C4-2B (cell line): ENCODE measurements at regions not wholly inside any gene's neighbourhood (a gene's known extent, or its start where the extent isn't known, plus 50 kb on each side); places are given as distances from the start of the nearest gene placed in this dataset.

Source experiments
- ZFX ChIP-seq: fragments of 450-650 bp; IDR thresholded peaks from 2 replicates; pipeline ENCODE4 v1.6.1; 2017
- TF ChIP-seq, protein P1 (sequence below): fragments of 450-650 bp; conservative IDR thresholded peaks from 2 replicates; pipeline ENCODE4 v1.5.1; 2017; ENCODE audit warnings: mild to moderate bottlenecking

DNA sequence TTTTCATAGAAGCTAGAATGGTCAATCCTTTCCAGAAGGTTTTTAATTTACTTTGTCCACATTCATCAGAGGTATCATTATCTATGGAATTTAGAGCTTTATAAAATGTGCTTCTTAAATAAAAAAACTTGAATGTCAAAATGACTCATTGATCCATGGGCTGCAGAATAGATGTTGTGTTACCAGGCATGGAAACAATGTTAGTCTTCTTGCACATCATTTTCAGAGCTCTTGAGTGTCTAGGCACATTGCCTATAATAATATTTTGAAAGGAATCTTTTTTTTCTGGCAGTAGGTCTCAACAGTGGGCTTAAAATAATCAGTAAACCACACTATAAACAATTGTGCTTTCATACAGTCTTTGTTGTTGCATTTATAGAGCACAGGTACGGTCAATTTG is 200.3 kb downstream of the FAT4 start:
- TF ChIP-seq, protein P1, sequence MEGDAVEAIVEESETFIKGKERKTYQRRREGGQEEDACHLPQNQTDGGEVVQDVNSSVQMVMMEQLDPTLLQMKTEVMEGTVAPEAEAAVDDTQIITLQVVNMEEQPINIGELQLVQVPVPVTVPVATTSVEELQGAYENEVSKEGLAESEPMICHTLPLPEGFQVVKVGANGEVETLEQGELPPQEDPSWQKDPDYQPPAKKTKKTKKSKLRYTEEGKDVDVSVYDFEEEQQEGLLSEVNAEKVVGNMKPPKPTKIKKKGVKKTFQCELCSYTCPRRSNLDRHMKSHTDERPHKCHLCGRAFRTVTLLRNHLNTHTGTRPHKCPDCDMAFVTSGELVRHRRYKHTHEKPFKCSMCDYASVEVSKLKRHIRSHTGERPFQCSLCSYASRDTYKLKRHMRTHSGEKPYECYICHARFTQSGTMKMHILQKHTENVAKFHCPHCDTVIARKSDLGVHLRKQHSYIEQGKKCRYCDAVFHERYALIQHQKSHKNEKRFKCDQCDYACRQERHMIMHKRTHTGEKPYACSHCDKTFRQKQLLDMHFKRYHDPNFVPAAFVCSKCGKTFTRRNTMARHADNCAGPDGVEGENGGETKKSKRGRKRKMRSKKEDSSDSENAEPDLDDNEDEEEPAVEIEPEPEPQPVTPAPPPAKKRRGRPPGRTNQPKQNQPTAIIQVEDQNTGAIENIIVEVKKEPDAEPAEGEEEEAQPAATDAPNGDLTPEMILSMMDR = no peak
- TF ChIP-seq ZFX = no peak
